K562 (cell line): ENCODE measurements at regions not wholly inside any gene's neighbourhood (a gene's known extent, or its start where the extent isn't known, plus 50 kb on each side); places are given as distances from the start of the nearest gene placed in this dataset.

ENCODE experiments used
- HNRNPL ChIP-seq: fragments of 200-400 bp; formaldehyde crosslinking; IDR thresholded peaks from 2 replicates; pipeline ENCODE4 v1.6.1; 2017; ENCODE audit warnings: low read depth, mild to moderate bottlenecking, low read length
- IRF1 ChIP-seq: sonication (generic); formaldehyde crosslinking; IDR thresholded peaks from 2 replicates; pipeline ENCODE4 v1.8.0; 2022; ENCODE audit warnings: missing genetic modification reagents, mild to moderate bottlenecking, borderline replicate concordance
- MYC ChIP-seq, 2 experiments: fragments of 250-450 bp in 1 of 2; sonication (Bioruptor Pico) in 1 of 2; IDR thresholded peaks; 2 replicates each; pipeline versions ENCODE4 v1.5.1 to v1.6.1; 2012 to 2021; ENCODE audit warnings: low read depth in 2 of 2, borderline replicate concordance in 1 of 2, improper control_type of control experiment in 1 of 2, low read length in 1 of 2, mild to moderate bottlenecking in 1 of 2, moderate library complexity in 1 of 2

DNA sequence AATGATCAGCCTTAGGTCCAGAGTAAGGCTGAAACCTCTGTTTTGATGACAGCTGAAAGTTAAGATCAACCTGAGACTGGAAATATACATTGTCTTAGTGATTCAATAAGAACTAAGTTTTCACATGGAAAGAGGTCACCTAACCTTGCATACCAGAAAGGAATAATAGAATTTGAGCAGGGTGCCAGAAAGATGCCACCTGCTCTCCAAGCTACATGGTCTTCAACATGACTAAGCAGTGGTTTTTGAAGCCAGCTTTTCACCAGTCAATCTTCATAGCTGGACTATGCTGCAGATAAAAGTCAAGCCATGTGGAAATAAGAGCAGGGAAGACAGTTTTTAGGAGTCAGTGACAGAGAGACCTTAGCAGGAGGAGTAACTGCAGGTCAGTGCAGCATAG lies 589.4 kb upstream of the SYT4 start:
- TF ChIP-seq IRF1 (CRISPR knock-in tag), result no peak
- TF ChIP-seq MYC (IDR thresholded peaks at IDR 0.05; ENCODE audit: low read depth, low read length), result no peak
- TF ChIP-seq MYC (CRISPR knock-in tag; IDR thresholded peaks at IDR 0.05; ENCODE audit: borderline replicate concordance, low read depth), result no peak
- TF ChIP-seq HNRNPL, result no peak
